Kidney epithelial cell (primary cell): ENCODE measurements at regions not wholly inside any gene's neighbourhood (a gene's known extent, or its start where the extent isn't known, plus 50 kb on each side); places are given as distances from the start of the nearest gene placed in this dataset.
"Not testable (repeated sequence)": the region's sequence is repeated elsewhere in the genome, so short reads cannot be mapped to it uniquely, and the experiment has no call there.

Experiments
- DNase-seq: peaks from one replicate; pipeline ENCODE4 v3.0.0-alpha.2; 2010; ENCODE audit warnings: low read depth
- H3K27me3 ChIP-seq: 2 replicates; pipeline ENCODE4 v1.6.0; 2011; ENCODE audit warnings: low read length; ENCODE audit not compliant: control insufficient read depth, insufficient read depth
- H3K36me3 ChIP-seq: 2 replicates; pipeline ENCODE4 v1.5.1; 2011; ENCODE audit warnings: low read length; ENCODE audit not compliant: control insufficient read depth, insufficient read depth
- H3K4me3 ChIP-seq: 2 replicates; pipeline ENCODE4 v1.5.1; 2011; ENCODE audit warnings: low read depth, mild to moderate bottlenecking, control low read depth, low read length
- CTCF ChIP-seq: IDR thresholded peaks from 2 replicates; pipeline ENCODE4 v1.5.1; 2011; ENCODE audit warnings: mild to moderate bottlenecking, moderate library complexity, low read length, control low read depth, inconsistent platforms; ENCODE audit not compliant: insufficient read depth, poor library complexity, severe bottlenecking

GRCh38 chr11:24267014-24267413, 229.8 kb upstream of the LUZP2 start:
- Histone ChIP-seq H3K27me3 (no peaks in the 10 kb centered on the region), H3K36me3 (no peaks in the 10 kb centered on the region), H3K4me3 (no peak overlapping the region)
- TF ChIP-seq CTCF, result no peak
- no peak for DNase-seq

GRCh38 chr11:24271798-24272197, 225.1 kb upstream of the LUZP2 start:
- Histone ChIP-seq H3K36me3 (no peaks in the 10 kb centered on the region), H3K27me3 (no peaks in the 10 kb centered on the region), H3K4me3 (no peak overlapping the region)
- no peak for DNase-seq
- TF ChIP-seq CTCF, result no peak

GRCh38 chr11:24274214-24274781, 222.6 kb upstream of the LUZP2 start:
- not testable (repeated sequence) for H3K4me3 ChIP-seq, H3K27me3 ChIP-seq, H3K36me3 ChIP-seq, DNase-seq

GRCh38 chr11:24286238-24286637, 210.6 kb upstream of the LUZP2 start:
- no peak for TF ChIP-seq CTCF
- Histone ChIP-seq H3K27me3 (no peaks in the 10 kb centered on the region), H3K4me3 (no peak overlapping the region), H3K36me3 (no peaks in the 10 kb centered on the region)
- DNase-seq, result no peak

GRCh38 chr11:24289301-24289700, 207.6 kb upstream of the LUZP2 start:
- Histone ChIP-seq H3K4me3 (no peak overlapping the region), H3K27me3 (no peaks in the 10 kb centered on the region), H3K36me3 (no peaks in the 10 kb centered on the region)
- no peak for DNase-seq
- no peak for TF ChIP-seq CTCF

- H3K36me3 ChIP-seq, result no peaks in the 10 kb centered on the region
- H3K27me3 ChIP-seq, result no peaks in the 10 kb centered on the region
- H3K4me3 ChIP-seq, result no peak overlapping the region
- DNase-seq, result no peak
- no peak for TF ChIP-seq CTCF
Measured at GRCh38 chr11:24293964-24294363, 202.9 kb upstream of the LUZP2 start.
